ENCODE measurements at regions not wholly inside any gene's neighbourhood (a gene's known extent, or its start where the extent isn't known, plus 50 kb on each side); places are given as distances from the start of the nearest gene placed in this dataset.

- TF ChIP-seq CTCF (IDR thresholded peaks at IDR 0.05) (no peak), POLR2AphosphoS5 (IDR thresholded peaks at IDR 0.05) (no peak), POLR2A (IDR thresholded peaks at IDR 0.05) (no peak)
These were observed 340.1 kb upstream of the ZFHX3 start for GRCh38 chr16:73387979-73388378.
